ENCODE measurements at regions not wholly inside any gene's neighbourhood (a gene's known extent, or its start where the extent isn't known, plus 50 kb on each side); places are given as distances from the start of the nearest gene placed in this dataset.

DNA sequence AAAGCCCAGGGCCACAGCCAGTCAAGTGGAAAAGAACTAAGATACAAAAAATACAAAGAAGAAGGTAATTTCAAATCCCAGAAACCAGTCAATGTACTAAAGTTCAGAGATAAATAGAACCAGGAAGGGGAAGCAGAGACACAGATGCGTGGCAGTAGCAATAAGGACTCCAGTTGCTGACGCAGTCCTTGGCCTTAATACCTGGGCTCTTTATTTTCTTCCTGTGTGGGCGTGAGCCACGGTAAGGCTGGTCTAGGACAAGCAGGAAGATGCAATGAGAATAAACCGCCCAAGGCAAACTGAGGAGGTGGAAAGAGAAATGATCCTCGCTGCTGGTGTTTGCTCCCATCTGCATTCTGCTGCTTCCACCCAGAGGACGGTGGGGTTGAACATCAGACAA lies 65.6 kb upstream of the PLXNA2 start:
- no peaks in the 10 kb centered on the region for H3K4me1 Mint-ChIP-seq
- Histone ChIP-seq H3K9me2 (ENCODE audit: insufficient read depth) (no peaks in the 10 kb centered on the region), H3K4me3 (no peak overlapping the region), H3K27me3 (ENCODE audit: insufficient read depth) (no peaks in the 10 kb centered on the region), H3K4me2 (no peak overlapping the region), H3K4me1 (ENCODE audit: insufficient read depth) (no peaks in the 10 kb centered on the region), H4K20me1 (replicated peaks; ENCODE audit: insufficient read depth) (no peaks in the 10 kb centered on the region), H3K27ac (ENCODE audit: low read depth) (no peak overlapping the region), H3F3A (replicated peaks; ENCODE audit: low read depth) (no peaks in the 10 kb centered on the region), H3K79me2 (replicated peaks; ENCODE audit: insufficient read depth) (no peaks in the 10 kb centered on the region), H3K36me3 (ENCODE audit: insufficient read depth) (no peaks in the 10 kb centered on the region), H2AFZ (no peak overlapping the region)
- DNase-seq (ENCODE audit: low spot score) (no peak), ATAC-seq (no peak)
- TF ChIP-seq, protein P1, sequence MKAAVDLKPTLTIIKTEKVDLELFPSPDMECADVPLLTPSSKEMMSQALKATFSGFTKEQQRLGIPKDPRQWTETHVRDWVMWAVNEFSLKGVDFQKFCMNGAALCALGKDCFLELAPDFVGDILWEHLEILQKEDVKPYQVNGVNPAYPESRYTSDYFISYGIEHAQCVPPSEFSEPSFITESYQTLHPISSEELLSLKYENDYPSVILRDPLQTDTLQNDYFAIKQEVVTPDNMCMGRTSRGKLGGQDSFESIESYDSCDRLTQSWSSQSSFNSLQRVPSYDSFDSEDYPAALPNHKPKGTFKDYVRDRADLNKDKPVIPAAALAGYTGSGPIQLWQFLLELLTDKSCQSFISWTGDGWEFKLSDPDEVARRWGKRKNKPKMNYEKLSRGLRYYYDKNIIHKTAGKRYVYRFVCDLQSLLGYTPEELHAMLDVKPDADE (IDR thresholded peaks at IDR 0.05): no peak
- TF ChIP-seq JUNB (IDR thresholded peaks at IDR 0.05; ENCODE audit: unreplicated experiment) (no peak), EZH2phosphoT487 (IDR thresholded peaks at IDR 0.05; ENCODE audit: unreplicated experiment) (no peak), NANOG (IDR thresholded peaks at IDR 0.05; ENCODE audit: borderline replicate concordance) (no peak), CREB1 (CRISPR knock-in tag; IDR thresholded peaks at IDR 0.05; ENCODE audit: low read depth) (no peak), POLR2AphosphoS5 (IDR thresholded peaks at IDR 0.05; ENCODE audit: low read depth) (no peak)
- TF ChIP-seq, protein P2, sequence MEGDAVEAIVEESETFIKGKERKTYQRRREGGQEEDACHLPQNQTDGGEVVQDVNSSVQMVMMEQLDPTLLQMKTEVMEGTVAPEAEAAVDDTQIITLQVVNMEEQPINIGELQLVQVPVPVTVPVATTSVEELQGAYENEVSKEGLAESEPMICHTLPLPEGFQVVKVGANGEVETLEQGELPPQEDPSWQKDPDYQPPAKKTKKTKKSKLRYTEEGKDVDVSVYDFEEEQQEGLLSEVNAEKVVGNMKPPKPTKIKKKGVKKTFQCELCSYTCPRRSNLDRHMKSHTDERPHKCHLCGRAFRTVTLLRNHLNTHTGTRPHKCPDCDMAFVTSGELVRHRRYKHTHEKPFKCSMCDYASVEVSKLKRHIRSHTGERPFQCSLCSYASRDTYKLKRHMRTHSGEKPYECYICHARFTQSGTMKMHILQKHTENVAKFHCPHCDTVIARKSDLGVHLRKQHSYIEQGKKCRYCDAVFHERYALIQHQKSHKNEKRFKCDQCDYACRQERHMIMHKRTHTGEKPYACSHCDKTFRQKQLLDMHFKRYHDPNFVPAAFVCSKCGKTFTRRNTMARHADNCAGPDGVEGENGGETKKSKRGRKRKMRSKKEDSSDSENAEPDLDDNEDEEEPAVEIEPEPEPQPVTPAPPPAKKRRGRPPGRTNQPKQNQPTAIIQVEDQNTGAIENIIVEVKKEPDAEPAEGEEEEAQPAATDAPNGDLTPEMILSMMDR (conservative IDR thresholded peaks at IDR 0.05; ENCODE audit: low read depth in 2 of 2): no peak
- TF ChIP-seq, protein P3, sequence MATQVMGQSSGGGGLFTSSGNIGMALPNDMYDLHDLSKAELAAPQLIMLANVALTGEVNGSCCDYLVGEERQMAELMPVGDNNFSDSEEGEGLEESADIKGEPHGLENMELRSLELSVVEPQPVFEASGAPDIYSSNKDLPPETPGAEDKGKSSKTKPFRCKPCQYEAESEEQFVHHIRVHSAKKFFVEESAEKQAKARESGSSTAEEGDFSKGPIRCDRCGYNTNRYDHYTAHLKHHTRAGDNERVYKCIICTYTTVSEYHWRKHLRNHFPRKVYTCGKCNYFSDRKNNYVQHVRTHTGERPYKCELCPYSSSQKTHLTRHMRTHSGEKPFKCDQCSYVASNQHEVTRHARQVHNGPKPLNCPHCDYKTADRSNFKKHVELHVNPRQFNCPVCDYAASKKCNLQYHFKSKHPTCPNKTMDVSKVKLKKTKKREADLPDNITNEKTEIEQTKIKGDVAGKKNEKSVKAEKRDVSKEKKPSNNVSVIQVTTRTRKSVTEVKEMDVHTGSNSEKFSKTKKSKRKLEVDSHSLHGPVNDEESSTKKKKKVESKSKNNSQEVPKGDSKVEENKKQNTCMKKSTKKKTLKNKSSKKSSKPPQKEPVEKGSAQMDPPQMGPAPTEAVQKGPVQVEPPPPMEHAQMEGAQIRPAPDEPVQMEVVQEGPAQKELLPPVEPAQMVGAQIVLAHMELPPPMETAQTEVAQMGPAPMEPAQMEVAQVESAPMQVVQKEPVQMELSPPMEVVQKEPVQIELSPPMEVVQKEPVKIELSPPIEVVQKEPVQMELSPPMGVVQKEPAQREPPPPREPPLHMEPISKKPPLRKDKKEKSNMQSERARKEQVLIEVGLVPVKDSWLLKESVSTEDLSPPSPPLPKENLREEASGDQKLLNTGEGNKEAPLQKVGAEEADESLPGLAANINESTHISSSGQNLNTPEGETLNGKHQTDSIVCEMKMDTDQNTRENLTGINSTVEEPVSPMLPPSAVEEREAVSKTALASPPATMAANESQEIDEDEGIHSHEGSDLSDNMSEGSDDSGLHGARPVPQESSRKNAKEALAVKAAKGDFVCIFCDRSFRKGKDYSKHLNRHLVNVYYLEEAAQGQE (IDR thresholded peaks at IDR 0.05; ENCODE audit: unreplicated experiment): no peak
- TF ChIP-seq, protein P4, sequence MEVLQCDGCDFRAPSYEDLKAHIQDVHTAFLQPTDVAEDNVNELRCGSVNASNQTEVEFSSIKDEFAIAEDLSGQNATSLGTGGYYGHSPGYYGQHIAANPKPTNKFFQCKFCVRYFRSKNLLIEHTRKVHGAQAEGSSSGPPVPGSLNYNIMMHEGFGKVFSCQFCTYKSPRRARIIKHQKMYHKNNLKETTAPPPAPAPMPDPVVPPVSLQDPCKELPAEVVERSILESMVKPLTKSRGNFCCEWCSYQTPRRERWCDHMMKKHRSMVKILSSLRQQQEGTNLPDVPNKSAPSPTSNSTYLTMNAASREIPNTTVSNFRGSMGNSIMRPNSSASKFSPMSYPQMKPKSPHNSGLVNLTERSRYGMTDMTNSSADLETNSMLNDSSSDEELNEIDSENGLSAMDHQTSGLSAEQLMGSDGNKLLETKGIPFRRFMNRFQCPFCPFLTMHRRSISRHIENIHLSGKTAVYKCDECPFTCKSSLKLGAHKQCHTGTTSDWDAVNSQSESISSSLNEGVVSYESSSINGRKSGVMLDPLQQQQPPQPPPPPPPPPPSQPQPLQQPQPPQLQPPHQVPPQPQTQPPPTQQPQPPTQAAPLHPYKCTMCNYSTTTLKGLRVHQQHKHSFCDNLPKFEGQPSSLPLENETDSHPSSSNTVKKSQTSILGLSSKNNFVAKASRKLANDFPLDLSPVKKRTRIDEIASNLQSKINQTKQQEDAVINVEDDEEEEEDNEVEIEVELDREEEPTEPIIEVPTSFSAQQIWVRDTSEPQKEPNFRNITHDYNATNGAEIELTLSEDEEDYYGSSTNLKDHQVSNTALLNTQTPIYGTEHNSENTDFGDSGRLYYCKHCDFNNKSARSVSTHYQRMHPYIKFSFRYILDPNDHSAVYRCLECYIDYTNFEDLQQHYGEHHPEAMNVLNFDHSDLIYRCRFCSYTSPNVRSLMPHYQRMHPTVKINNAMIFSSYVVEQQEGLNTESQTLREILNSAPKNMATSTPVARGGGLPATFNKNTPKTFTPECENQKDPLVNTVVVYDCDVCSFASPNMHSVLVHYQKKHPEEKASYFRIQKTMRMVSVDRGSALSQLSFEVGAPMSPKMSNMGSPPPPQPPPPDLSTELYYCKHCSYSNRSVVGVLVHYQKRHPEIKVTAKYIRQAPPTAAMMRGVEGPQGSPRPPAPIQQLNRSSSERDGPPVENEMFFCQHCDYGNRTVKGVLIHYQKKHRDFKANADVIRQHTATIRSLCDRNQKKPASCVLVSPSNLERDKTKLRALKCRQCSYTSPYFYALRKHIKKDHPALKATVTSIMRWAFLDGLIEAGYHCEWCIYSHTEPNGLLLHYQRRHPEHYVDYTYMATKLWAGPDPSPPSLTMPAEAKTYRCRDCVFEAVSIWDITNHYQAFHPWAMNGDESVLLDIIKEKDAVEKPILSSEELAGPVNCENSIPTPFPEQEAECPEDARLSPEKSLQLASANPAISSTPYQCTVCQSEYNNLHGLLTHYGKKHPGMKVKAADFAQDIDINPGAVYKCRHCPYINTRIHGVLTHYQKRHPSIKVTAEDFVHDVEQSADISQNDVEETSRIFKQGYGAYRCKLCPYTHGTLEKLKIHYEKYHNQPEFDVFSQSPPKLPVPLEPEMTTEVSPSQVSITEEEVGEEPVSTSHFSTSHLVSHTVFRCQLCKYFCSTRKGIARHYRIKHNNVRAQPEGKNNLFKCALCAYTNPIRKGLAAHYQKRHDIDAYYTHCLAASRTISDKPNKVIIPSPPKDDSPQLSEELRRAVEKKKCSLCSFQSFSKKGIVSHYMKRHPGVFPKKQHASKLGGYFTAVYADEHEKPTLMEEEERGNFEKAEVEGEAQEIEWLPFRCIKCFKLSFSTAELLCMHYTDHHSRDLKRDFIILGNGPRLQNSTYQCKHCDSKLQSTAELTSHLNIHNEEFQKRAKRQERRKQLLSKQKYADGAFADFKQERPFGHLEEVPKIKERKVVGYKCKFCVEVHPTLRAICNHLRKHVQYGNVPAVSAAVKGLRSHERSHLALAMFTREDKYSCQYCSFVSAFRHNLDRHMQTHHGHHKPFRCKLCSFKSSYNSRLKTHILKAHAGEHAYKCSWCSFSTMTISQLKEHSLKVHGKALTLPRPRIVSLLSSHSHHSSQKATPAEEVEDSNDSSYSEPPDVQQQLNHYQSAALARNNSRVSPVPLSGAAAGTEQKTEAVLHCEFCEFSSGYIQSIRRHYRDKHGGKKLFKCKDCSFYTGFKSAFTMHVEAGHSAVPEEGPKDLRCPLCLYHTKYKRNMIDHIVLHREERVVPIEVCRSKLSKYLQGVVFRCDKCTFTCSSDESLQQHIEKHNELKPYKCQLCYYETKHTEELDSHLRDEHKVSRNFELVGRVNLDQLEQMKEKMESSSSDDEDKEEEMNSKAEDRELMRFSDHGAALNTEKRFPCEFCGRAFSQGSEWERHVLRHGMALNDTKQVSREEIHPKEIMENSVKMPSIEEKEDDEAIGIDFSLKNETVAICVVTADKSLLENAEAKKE (CRISPR knock-in tag; IDR thresholded peaks at IDR 0.05): no peak
- no peaks in the 10 kb centered on the region for H3K36me3 Mint-ChIP-seq (ENCODE audit: low read depth)
- H3K27me3 Mint-ChIP-seq (ENCODE audit: insufficient read depth, low read depth, poor library complexity): peaks cover 3% of the 10 kb centered on the region
- no peaks in the 10 kb centered on the region for H3K9me3 Mint-ChIP-seq
- H3K4me3 Mint-ChIP-seq: no peak overlapping the region
- no peak overlapping the region for H3K27ac Mint-ChIP-seq

All from GM23338 (cell line).